Spleen (tissue), 7 donors: ENCODE measurements at regions not wholly inside any gene's neighbourhood (a gene's known extent, or its start where the extent isn't known, plus 50 kb on each side); places are given as distances from the start of the nearest gene placed in this dataset.

Source experiments
- CTCF ChIP-seq, 11 experiments: fragments of 200-600 bp in 7 of 11; fragments of 450-650 bp in 4 of 11; sonication (generic) in 4 of 11; IDR thresholded peaks in 8 of 11; conservative IDR thresholded peaks in 3 of 11; 1 replicate in 7 of 11; 2 replicates in 4 of 11; pipeline versions ENCODE4 v1.4.0 to v1.8.0; 2016 to 2021; ENCODE audit warnings: antibody characterized with exemption in 11 of 11, inconsistent platforms in 4 of 11, mild to moderate bottlenecking in 1 of 11
- POLR2A ChIP-seq, 3 donors: fragments of 450-650 bp; IDR thresholded peaks; one replicate each; pipeline ENCODE4 v1.5.1; 2017; ENCODE audit warnings: antibody characterized with exemption in 3 of 3, mild to moderate bottlenecking in 1 of 3
- donor health status: DM: no; HTN: no; CAD: no; lungs with moderate emphysema.
- donor health status: DM: no; HTN: no; CAD: no.
- donor health status: DM: no; HTN: no; CAD: no.

GRCh38 chr1:22363403-22364325 lies 88.0 kb upstream of the ZBTB40 start:
- TF ChIP-seq CTCF (IDR thresholded peaks at IDR 0.05 in 8 of 11, conservative IDR thresholded peaks at IDR 0.05 in 3 of 11) (no peak), POLR2A (IDR thresholded peaks at IDR 0.05) (no peak)
